GM12878 (cell line): ENCODE measurements at regions not wholly inside any gene's neighbourhood (a gene's known extent, or its start where the extent isn't known, plus 50 kb on each side); places are given as distances from the start of the nearest gene placed in this dataset.

ENCODE experiments used
- CBX5 ChIP-seq: sonication (generic); IDR thresholded peaks from 2 replicates; pipeline ENCODE4 v1.6.1; 2016; ENCODE audit warnings: low read depth, moderate library complexity, mild to moderate bottlenecking, inconsistent platforms
- CEBPB ChIP-seq, 2 experiments: fragments of 150-350 bp in 1 of 2; IDR thresholded peaks; 2 replicates each; pipeline ENCODE4 v1.6.1; 2012 to 2014; ENCODE audit warnings: low read depth in 2 of 2, low read length in 2 of 2, borderline replicate concordance in 1 of 2, inconsistent platforms in 1 of 2
- CEBPZ ChIP-seq: fragments of 150-350 bp; IDR thresholded peaks from 2 replicates; pipeline ENCODE4 v1.6.1; 2016; ENCODE audit warnings: low read depth, low read length
- CHD4 ChIP-seq: fragments of 200-600 bp; sonication (generic); IDR thresholded peaks from 2 replicates; pipeline ENCODE4 v1.6.1; 2016; ENCODE audit warnings: mild to moderate bottlenecking
- CTCF ChIP-seq, 3 experiments: IDR thresholded peaks in 2 of 3; conservative IDR thresholded peaks in 1 of 3; 2 replicates each; pipeline ENCODE4 v1.5.1; 2011; ENCODE audit warnings: low read depth in 3 of 3, low read length in 3 of 3, mild to moderate bottlenecking in 3 of 3, control low read depth in 2 of 3, moderate library complexity in 2 of 3, inconsistent platforms in 1 of 3, mixed read lengths in 1 of 3; ENCODE audit not compliant: control insufficient read depth in 2 of 3, insufficient read depth in 1 of 3; ENCODE audit errors: extremely low read depth in 1 of 3
- EP300 ChIP-seq, 2 experiments: fragments of 150-350 bp in 1 of 2; IDR thresholded peaks; 2 replicates each; pipeline ENCODE4 v1.6.1; 2011 to 2012; ENCODE audit warnings: low read depth in 2 of 2, low read length in 2 of 2, borderline replicate concordance in 1 of 2, improper control_type of control experiment in 1 of 2, inconsistent platforms in 1 of 2; ENCODE audit not compliant: control insufficient read depth in 1 of 2
- ESRRA ChIP-seq: IDR thresholded peaks from 2 replicates; pipeline ENCODE4 v1.6.1; 2012; ENCODE audit warnings: mild to moderate bottlenecking, low read length, improper control_type of control experiment
- FOS ChIP-seq: IDR thresholded peaks from 3 replicates; pipeline ENCODE4 v1.6.1; 2011; ENCODE audit warnings: borderline replicate concordance; ENCODE audit not compliant: insufficient read length; ENCODE audit errors: extremely low read depth
- FOXK2 ChIP-seq: fragments of 450-650 bp; IDR thresholded peaks from 2 replicates; pipeline ENCODE4 v1.6.1; 2017; ENCODE audit warnings: mild to moderate bottlenecking, moderate library complexity
- YY1 ChIP-seq: IDR thresholded peaks from 2 replicates; pipeline ENCODE4 v1.6.1; 2011; ENCODE audit warnings: low read depth, mild to moderate bottlenecking, low read length
- ZNF24 ChIP-seq: fragments of 450-650 bp; IDR thresholded peaks from 2 replicates; pipeline ENCODE4 v1.6.1; 2017; ENCODE audit warnings: antibody characterized with exemption, mild to moderate bottlenecking

- TF ChIP-seq CTCF (IDR thresholded peaks at IDR 0.05 in 2 of 3, conservative IDR thresholded peaks at IDR 0.05 in 1 of 3; ENCODE audit: control insufficient read depth in 2 of 3, extremely low read depth in 1 of 3, insufficient read depth in 1 of 3, low read depth in 3 of 3, low read length in 3 of 3) (no peak), ESRRA (no peak), YY1 (no peak), CHD4 (no peak), EP300 (IDR thresholded peaks at IDR 0.05; ENCODE audit: borderline replicate concordance in 1 of 2, control insufficient read depth in 1 of 2, low read depth in 2 of 2, low read length in 2 of 2) (no peak), FOS (no peak), ZNF24 (no peak), CEBPZ (no peak), CEBPB (IDR thresholded peaks at IDR 0.05; ENCODE audit: borderline replicate concordance in 1 of 2, low read depth in 2 of 2, low read length in 2 of 2) (no peak), CBX5 (no peak), FOXK2 (no peak)
Observed at GRCh38 chr6:139820210-139820609, 445.8 kb upstream of the CITED2 start.
